ENCODE measurements at regions not wholly inside any gene's neighbourhood (a gene's known extent, or its start where the extent isn't known, plus 50 kb on each side); places are given as distances from the start of the nearest gene placed in this dataset.

GRCh38 chr3:160090653-160091052, 102.0 kb downstream of the IL12A start:
- TF ChIP-seq CTCF (conservative IDR thresholded peaks at IDR 0.05; ENCODE audit: low read length) (no peak), EZH2phosphoT487 (IDR thresholded peaks at IDR 0.05; ENCODE audit: borderline replicate concordance, low read depth, low read length) (no peak)
- no peaks in the 10 kb centered on the region for H3K9me3 ChIP-seq (ENCODE audit: low read length)
- H3K4me3 ChIP-seq (ENCODE audit: low read depth, low read length, poor library complexity, severe bottlenecking): no peak overlapping the region
- H3K9me2 ChIP-seq (ENCODE audit: insufficient read depth, low read length): no peaks in the 10 kb centered on the region
- CTCF ChIA-PET (ENCODE audit: unreplicated experiment): no interaction called here
- POLR2A ChIA-PET: no interaction called here
- H3K4me1 ChIP-seq (ENCODE audit: insufficient read depth, low read length, poor library complexity, severe bottlenecking): no peaks in the 10 kb centered on the region
- intact Hi-C loops (cut with micrococcal nuclease; ENCODE audit: unreplicated experiment): no loop called here
- no peak overlapping the region for H3K4me2 ChIP-seq (ENCODE audit: low read length)
- no peaks in the 10 kb centered on the region for H4K20me1 ChIP-seq (ENCODE audit: insufficient read depth, low read length)
- H3K79me2 ChIP-seq (ENCODE audit: insufficient read depth, low read depth, low read length): no peaks in the 10 kb centered on the region
- BruUV-seq (replicated peaks): no TSS peak
- DNase-seq (ENCODE audit: low spot score): no peak
- H3K27ac ChIP-seq (ENCODE audit: low read depth, low read length, poor library complexity, severe bottlenecking): no peak overlapping the region
- no peaks in the 10 kb centered on the region for H3K36me3 ChIP-seq (ENCODE audit: insufficient read depth, low read length)
- no peak overlapping the region for H2AFZ ChIP-seq (ENCODE audit: low read length)

DNA sequence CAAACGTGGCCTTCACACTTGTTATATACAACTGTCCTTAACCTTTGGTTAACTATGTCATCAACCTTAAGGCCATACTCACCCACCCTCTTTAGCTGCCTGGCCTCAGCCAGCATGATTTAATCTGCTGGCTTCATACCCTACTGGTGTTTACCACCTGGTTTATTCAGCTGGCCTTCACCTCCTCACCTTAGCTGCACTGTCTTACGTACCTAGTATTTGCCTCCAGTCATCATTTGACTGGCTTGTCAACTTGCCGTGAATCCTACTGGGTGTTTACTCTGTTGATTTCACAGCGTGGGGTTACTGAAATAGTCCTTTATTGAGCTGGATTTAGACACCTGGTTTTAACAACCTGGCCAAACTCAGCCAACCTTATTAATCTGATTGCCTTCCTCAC, 102.8 kb downstream of the IL12A start:
- Histone ChIP-seq H3K4me2 (ENCODE audit: low read length) (no peak overlapping the region), H3K27ac (ENCODE audit: low read depth, low read length, poor library complexity, severe bottlenecking) (no peak overlapping the region), H3K36me3 (ENCODE audit: insufficient read depth, low read length) (no peaks in the 10 kb centered on the region), H3K9me3 (ENCODE audit: low read length) (no peaks in the 10 kb centered on the region), H3K4me3 (ENCODE audit: low read depth, low read length, poor library complexity, severe bottlenecking) (no peak overlapping the region), H3K4me1 (ENCODE audit: insufficient read depth, low read length, poor library complexity, severe bottlenecking) (no peaks in the 10 kb centered on the region), H2AFZ (ENCODE audit: low read length) (no peak overlapping the region), H3K79me2 (ENCODE audit: insufficient read depth, low read depth, low read length) (no peaks in the 10 kb centered on the region), H3K9me2 (ENCODE audit: insufficient read depth, low read length) (no peaks in the 10 kb centered on the region), H4K20me1 (ENCODE audit: insufficient read depth, low read length) (no peaks in the 10 kb centered on the region)
- TF ChIP-seq EZH2phosphoT487 (IDR thresholded peaks at IDR 0.05; ENCODE audit: borderline replicate concordance, low read depth, low read length) (no peak), CTCF (conservative IDR thresholded peaks at IDR 0.05; ENCODE audit: low read length) (no peak)
- ChIA-PET CTCF (ENCODE audit: unreplicated experiment) (no interaction called here), POLR2A (no interaction called here)
- DNase-seq (ENCODE audit: low spot score): no peak
- BruUV-seq (replicated peaks): no TSS peak
- intact Hi-C loops (cut with micrococcal nuclease; ENCODE audit: unreplicated experiment): no loop called here

DNA sequence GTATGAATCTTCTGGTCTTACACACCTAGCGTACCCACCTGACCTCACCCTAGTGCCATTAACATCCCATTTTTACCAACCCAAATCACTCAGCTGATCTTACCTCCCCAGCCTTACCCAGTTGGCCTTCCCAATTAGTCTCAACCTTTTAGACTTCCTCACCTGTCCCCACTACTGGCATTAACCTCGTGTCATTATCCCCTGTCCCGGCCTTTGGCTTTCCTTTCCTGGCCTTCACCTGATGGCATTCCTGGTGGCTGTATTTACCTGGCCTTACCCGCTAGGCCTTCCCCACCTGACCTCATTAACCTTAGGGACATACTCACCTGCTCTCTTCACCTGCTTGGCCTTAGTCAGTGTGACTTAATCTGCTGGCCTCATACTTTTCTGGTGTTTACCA, 104.1 kb downstream of the IL12A start:
- Histone ChIP-seq H3K9me3 (ENCODE audit: low read length) (no peaks in the 10 kb centered on the region), H3K4me2 (ENCODE audit: low read length) (no peak overlapping the region), H2AFZ (ENCODE audit: low read length) (no peak overlapping the region), H3K27ac (ENCODE audit: low read depth, low read length, poor library complexity, severe bottlenecking) (no peak overlapping the region), H3K4me1 (ENCODE audit: insufficient read depth, low read length, poor library complexity, severe bottlenecking) (no peaks in the 10 kb centered on the region), H4K20me1 (ENCODE audit: insufficient read depth, low read length) (no peaks in the 10 kb centered on the region), H3K36me3 (ENCODE audit: insufficient read depth, low read length) (no peaks in the 10 kb centered on the region), H3K79me2 (ENCODE audit: insufficient read depth, low read depth, low read length) (no peaks in the 10 kb centered on the region), H3K9me2 (ENCODE audit: insufficient read depth, low read length) (no peaks in the 10 kb centered on the region), H3K4me3 (ENCODE audit: low read depth, low read length, poor library complexity, severe bottlenecking) (no peak overlapping the region)
- intact Hi-C loops (cut with micrococcal nuclease; ENCODE audit: unreplicated experiment): no loop called here
- TF ChIP-seq CTCF (conservative IDR thresholded peaks at IDR 0.05; ENCODE audit: low read length): no peak
- TF ChIP-seq EZH2phosphoT487 (IDR thresholded peaks at IDR 0.05; ENCODE audit: borderline replicate concordance, low read depth, low read length): no peak
- BruUV-seq (replicated peaks): no TSS peak
- ChIA-PET POLR2A (no interaction called here), CTCF (ENCODE audit: unreplicated experiment) (no interaction called here)
- no peak for DNase-seq (ENCODE audit: low spot score)
